HG02759 (cell line): ENCODE measurements at regions not wholly inside any gene's neighbourhood (a gene's known extent, or its start where the extent isn't known, plus 50 kb on each side); places are given as distances from the start of the nearest gene placed in this dataset.

ENCODE experiments used
- ATAC-seq: cut with Tn5 transposase; IDR thresholded peaks from one replicate; pipeline ENCODE4 v1.9.1; 2021; ENCODE audit warnings: mild to moderate bottlenecking, moderate library complexity; ENCODE audit not compliant: unreplicated experiment

GRCh38 chr2:116645155-116645554 is 1169.3 kb upstream of the DDX18 start:
- ATAC-seq, result no peak

DNA sequence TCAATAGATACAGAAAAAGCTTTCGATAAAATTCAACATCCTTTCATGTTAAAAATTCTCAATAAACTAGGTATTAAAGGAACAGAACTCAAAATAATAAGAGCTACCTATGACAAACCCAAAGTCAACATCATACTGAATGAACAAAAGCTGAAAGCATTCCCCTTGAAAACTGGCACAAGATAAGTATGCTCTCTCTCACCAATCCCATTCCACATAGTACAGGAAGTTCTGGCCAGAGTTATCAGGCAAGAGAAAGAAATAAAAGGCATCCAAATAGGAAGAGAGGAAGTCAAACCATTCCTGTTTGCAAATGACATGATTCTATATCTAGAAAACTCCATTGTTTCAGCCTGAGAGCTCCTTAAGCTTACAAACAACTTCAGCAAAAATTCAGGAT is 1145.8 kb upstream of the DDX18 start:
- ATAC-seq, result no peak

- ATAC-seq, result no peak
Measured at GRCh38 chr2:116669782-116670181, 1144.7 kb upstream of the DDX18 start.

DNA sequence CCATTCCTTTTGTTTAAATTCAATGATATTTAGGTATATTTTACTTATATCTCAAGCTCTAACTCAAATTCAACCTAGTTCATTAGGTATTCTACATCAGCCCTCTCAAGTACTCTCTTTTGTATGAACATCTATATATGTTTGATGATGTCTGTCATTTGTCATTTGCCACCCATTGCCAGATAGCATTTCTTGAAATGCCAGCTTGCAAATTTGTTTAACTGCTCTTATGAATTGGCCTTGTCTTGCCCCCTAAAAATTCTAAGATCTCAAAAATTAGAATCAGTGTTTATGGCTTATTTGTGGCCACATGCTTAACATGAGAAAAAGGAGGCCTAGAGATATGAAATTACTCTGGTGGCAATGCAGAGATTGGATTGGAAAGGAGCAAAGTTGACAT is 1140.3 kb upstream of the DDX18 start:
- no peak for ATAC-seq

DNA sequence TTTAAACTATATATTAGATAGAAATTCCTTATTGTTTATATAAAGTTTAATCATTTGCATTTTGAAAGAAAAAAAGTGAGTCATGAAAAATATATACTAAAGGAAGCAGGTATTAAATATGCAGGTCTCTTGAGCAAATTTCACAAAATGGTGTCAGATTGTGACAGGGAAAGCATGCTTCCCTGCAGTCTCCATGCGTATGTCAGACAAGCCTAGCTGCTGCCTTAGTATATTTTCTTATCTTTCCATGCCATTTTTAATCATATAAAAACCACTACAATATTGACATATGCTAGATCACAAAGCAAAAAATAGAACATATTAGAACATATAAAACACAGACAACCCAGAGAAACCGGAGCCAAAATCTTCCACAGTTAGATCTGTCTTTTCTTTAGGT is 1137.7 kb upstream of the DDX18 start:
- no peak for ATAC-seq

DNA sequence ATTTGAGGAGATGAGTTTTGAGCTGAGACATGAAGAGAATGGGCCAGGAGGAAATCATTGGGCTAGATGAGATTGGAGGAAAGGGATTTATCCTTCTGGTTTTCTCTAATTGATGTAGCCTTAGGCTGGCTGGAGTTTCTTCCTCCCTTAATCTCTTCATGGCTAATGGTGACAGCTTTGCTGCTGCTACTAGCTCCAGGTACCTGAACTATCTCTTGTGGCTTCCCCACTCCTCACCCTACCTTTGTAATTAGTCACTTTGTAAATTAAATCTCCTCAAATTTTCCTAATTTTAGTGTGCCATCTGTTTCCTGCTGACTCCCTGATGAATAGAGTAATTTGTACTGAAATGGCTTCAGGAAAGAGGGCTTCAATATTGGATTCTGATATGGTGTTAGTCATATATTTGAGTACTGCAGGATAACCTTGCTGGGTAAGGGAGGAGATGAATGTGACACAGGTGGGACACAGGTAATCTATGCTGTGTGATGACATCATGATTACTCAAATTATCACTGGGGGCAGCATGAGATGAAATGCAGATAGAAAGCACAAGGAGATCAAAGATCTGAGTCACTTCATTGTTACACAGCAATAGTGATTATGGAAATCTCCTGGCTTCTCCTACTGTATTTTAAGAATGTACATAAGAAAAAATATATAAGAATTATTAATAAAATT is 1134.1 kb upstream of the DDX18 start:
- no peak for ATAC-seq

- no peak for ATAC-seq
Measured at GRCh38 chr2:116687371-116687770, 1127.1 kb upstream of the DDX18 start.

- no peak for ATAC-seq
Measured at GRCh38 chr2:116692988-116693387, 1121.5 kb upstream of the DDX18 start.

- ATAC-seq, result no peak
Measured at GRCh38 chr2:116696223-116696622, 1118.3 kb upstream of the DDX18 start.

DNA sequence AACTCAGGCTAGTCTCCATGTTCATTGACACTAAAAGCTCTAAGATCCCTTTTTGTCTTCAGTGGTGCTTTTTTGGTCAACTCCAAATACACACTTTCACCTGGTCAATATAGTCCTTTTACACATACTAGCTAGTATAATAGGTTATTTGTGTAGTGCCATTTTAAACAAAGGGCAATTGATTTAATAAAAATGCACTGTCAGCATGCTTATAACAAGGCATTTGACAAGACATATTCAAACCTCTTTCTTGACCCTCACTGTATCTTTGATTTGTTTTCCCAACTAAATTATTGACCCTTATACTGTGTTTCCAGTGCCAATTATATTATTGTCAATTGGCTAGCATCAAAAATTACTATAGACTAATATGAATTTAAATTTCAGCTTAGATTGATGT is 1117.6 kb upstream of the DDX18 start:
- ATAC-seq, result no peak

DNA sequence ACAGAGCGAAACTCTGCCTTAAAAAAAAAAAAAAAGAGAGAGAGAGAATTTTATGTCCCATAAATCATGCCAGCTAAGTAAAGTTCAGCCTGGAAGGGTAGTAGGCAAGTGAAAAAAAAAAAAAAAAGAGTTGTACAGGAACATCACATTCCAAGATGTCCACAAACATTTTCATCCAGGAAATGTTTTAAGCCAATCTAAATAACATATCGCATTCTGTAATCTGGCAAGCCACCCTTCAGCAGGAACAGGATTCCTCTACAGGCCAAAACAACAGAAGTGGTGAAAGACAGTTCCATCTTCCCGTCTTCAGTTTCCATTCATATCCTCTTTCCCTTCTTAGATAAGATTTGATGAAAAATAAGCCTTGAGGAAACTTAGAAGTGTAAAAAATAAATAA is 1108.1 kb upstream of the DDX18 start:
- no peak for ATAC-seq

- ATAC-seq, result no peak
Measured at GRCh38 chr2:116716038-116716437, 1098.5 kb upstream of the DDX18 start.

GRCh38 chr2:116716444-116716843 is 1098.0 kb upstream of the DDX18 start:
- no peak for ATAC-seq

DNA sequence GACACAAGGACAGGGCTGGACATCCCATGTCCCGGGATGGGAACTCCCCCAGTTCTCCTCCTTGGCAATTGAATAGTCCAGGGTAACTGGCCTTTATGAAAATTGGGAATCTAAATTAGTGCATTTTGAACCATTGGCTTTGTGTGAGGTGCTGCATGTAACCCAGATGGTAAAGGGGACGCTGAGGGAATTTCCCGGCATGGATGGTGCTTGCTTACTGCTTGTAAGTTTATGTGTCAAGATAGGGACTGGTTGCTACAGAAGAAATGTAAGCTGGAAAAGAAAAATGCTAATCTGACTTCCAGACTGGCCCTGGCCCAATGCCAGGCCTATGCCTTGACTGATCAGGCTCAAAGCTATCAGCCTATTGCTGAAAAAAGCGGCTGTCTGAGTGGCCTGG is 1096.7 kb upstream of the DDX18 start:
- no peak for ATAC-seq

DNA sequence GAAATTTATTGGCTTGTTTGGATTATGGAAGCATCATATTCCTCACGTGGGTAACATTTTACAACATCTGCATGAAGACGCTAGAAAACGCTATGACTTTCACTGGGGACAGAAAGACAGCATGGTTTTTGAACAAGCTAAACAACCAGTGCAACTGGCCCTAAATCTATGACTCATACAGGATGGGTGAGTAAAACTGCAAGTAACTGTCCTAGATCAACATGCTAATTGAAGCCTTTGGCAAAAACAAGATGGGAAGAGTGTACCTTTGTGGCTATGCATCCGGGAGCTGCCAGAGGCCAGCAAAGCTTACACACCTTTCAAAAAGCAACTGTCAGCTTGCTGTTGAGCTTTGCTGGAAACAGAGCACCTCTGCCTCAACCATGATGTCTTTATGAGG is 1096.0 kb upstream of the DDX18 start:
- ATAC-seq, result no peak

DNA sequence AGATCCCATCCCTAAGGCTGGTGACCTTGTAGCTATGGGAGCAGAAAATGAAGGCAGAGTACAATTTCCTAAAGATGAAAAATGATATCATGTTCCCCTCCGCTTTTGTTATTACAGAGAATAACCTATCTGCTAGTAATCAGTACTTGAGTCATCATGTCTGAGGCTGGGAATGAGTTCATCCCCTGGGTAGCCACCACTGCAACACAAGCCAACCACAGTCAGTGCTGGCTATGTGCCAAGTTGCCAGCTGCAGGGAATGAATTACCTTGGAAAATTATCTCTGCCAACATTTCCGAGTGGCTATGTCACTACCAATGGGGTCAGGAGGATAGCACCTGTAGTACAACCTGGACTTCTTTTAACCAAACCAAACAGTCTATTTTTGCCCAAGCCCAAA is 1094.7 kb upstream of the DDX18 start:
- no peak for ATAC-seq

GRCh38 chr2:116724550-116724949 is 1089.9 kb upstream of the DDX18 start:
- no peak for ATAC-seq

DNA sequence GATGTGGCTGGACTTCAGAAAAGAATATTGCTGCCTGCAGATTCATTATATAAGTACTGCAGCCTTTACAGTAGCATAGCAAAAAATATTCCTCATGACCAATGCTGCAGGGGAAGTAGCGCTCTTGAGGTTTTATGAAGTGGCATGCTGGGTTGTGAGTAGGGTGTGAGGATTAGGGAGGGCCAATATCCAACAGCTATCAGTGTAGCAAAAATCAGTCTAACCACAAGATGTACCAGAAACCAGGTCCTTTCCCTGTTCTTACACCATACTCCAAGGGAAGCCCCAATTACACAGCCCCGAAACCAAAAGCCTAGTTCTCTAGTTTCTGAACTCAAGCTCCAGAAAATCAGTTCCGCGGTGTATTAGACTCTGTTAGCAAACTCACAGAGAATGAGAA is 1082.2 kb upstream of the DDX18 start:
- no peak for ATAC-seq

- ATAC-seq, result no peak
Measured at GRCh38 chr2:116733699-116734098, 1080.8 kb upstream of the DDX18 start.

DNA sequence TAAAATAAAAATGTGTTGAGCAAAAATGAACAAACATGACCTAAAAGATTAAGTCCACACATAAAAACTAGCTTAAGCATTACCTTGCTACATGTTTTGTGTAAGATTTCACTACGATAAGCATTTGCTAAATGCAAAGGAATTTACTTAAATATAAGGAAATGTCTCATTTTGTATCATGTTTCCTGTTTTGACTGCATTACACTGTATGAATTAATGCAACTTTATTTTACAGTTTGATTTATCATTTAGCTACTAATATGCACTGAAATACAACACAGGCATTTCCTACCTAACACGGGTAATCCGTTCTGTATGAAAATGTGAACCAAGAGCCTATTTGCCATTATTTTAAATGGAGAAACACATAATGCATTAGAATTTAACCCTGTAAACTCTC is 1076.5 kb upstream of the DDX18 start:
- ATAC-seq, result no peak

GRCh38 chr2:116747103-116747502 is 1067.4 kb upstream of the DDX18 start:
- no peak for ATAC-seq

GRCh38 chr2:116749994-116750393 is 1064.5 kb upstream of the DDX18 start:
- ATAC-seq, result no peak

- no peak for ATAC-seq
Measured at GRCh38 chr2:116754381-116755101, 1060.0 kb upstream of the DDX18 start.
